ENCODE measurements at regions not wholly inside any gene's neighbourhood (a gene's known extent, or its start where the extent isn't known, plus 50 kb on each side); places are given as distances from the start of the nearest gene placed in this dataset.

DNA sequence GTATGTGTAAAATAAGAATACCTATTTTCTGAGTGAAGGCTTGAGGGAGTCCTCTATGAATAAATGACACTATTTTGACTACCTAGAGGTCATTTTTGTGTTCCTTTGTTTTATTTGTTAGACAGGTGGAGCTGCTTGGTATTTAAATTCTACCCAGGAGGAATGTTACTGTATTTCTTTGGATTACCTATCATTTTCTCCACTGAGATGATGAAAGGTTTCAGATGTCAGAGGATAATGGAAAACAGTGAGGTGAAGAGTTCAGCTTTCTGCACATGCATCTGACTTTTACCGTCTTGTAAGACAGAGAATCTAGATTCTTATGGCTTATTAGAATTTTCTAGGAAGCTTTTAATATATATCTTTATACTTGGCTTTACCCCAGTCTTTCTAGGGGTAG is 689.8 kb upstream of the NXPH2 start (continued):
- TF ChIP-seq, protein P1, sequence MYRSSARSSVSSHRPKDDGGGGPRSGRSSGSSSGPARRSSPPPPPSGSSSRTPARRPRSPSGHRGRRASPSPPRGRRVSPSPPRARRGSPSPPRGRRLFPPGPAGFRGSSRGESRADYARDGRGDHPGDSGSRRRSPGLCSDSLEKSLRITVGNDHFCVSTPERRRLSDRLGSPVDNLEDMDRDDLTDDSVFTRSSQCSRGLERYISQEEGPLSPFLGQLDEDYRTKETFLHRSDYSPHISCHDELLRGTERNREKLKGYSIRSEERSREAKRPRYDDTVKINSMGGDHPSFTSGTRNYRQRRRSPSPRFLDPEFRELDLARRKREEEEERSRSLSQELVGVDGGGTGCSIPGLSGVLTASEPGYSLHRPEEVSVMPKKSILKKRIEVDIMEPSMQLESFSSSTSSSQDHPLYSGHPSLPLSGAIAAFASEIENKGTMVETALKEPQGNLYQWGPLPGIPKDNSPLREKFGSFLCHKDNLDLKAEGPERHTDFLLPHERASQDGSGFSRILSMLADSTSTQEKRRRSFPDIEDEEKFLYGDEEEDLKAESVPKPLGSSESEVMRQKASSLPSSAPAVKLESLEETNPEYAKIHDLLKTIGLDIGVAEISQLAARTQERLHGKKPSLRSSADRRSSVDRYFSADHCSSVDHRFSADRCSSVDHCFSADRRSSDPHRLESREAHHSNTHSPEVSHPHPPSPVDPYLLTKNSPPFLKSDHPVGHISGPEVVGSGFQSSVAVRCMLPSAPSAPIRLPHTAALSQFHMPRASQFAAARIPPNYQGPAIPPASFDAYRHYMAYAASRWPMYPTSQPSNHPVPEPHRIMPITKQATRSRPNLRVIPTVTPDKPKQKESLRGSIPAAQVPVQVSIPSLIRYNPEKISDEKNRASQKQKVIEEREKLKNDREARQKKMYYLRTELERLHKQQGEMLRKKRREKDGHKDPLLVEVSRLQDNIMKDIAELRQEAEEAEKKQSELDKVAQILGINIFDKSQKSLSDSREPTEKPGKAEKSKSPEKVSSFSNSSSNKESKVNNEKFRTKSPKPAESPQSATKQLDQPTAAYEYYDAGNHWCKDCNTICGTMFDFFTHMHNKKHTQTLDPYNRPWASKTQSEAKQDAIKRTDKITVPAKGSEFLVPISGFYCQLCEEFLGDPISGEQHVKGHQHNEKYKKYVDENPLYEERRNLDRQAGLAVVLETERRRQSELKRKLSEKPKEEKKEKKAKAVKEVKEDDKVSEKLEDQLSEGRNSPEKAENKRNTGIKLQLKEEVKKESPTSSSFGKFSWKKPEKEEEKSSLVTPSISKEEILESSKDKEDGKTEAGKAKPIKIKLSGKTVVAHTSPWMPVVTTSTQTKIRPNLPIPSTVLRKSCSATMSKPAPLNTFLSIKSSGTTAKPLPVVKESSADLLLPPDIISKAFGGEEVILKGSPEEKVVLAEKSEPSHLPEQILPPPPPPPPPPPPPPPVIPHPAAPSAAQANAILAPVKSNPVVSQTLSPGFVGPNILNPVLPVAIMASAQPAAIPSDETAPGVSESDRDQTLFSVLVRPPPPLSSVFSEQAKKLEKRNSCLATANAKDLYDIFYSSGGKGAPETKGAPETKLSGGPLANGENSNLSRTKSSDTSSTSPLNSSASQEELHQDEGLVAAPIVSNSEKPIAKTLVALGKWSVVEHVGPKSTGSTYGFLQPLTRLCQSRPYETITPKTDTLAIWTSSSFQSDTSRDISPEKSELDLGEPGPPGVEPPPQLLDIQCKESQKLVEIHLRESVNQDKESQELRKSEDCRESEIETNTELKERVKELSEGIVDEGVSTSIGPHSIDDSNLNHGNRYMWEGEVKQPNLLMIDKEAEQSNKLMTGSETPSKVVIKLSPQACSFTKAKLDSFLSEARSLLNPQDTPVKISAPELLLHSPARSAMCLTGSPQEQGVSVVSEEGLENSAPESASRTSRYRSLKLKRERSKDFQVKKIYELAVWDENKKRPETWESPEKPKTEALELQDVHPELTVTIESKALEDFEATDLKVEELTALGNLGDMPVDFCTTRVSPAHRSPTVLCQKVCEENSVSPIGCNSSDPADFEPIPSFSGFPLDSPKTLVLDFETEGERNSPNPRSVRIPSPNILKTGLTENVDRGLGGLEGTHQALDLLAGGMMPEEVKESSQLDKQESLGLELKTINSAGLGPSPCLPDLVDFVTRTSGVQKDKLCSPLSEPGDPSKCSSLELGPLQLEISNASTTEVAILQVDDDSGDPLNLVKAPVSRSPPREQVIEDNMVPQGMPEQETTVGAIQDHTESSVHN (IDR thresholded peaks at IDR 0.05; ENCODE audit: borderline replicate concordance in 1 of 2, low read depth in 1 of 2) = no peak

DNA sequence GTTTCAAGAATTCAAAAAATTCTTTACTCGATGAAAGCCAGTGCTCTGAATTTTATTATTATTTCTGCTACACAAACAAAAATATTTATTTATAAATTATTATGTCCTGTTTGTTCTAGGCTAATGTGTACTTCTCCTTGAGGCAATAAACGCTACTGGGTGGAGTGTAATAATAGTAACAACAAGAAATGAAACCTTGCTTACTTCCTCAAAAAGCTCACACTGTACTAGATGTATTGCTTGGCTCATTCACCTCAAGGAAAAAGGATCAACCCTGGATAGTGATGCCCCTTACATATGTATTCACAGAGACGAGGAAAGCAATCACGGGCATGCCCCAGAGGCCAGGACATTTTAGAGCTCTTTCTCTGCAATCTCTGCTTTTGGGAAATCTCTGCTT is 685.6 kb upstream of the NXPH2 start:
- H3K4me2 ChIP-seq (ENCODE audit: insufficient read depth, low read length) = no peak overlapping the region
- no peaks in the 10 kb centered on the region for H4K20me1 ChIP-seq (replicated peaks; ENCODE audit: control insufficient read depth, insufficient read depth, low read length)
- no peaks in the 10 kb centered on the region for H3K79me2 ChIP-seq (ENCODE audit: control insufficient read depth, insufficient read depth, low read length)
- no peaks in the 10 kb centered on the region for H3K9me3 ChIP-seq (replicated peaks; ENCODE audit: control insufficient read depth, insufficient read depth, low read depth, low read length)
- no peaks in the 10 kb centered on the region for H3K4me1 ChIP-seq (replicated peaks in 1 of 2; ENCODE audit: control insufficient read depth in 2 of 2, insufficient read depth in 2 of 2, low read length in 2 of 2)
- no peaks in the 10 kb centered on the region for H3K36me3 ChIP-seq (ENCODE audit: control insufficient read depth, insufficient read depth, low read length)
- 11% methylated on average over 4 of the region's 4 CpGs for WGBS (ENCODE audit: insufficient coverage, low coverage, missing lambda C conversion rate)
- ChIA-PET POLR2A (no interaction called here), CTCF (ENCODE audit: low intra/inter-chr PET ratio) (no interaction called here)
- FAIRE-seq (no peak), ATAC-seq (no peak), DNase-seq (ENCODE audit: extremely low read depth in 1 of 4, low spot score in 3 of 4) (no peak)
- H2AFZ ChIP-seq (ENCODE audit: low read depth, low read length) = no peak overlapping the region
- H3K4me3 ChIP-seq = no peak overlapping the region
- BruUV-seq (replicated peaks) = no TSS peak
- H3K27me3 ChIP-seq (ENCODE audit: control insufficient read depth in 2 of 2, insufficient read depth in 2 of 2, low read length in 2 of 2) = no peaks in the 10 kb centered on the region
- H3K9ac ChIP-seq (ENCODE audit: insufficient read depth in 1 of 2, low read depth in 2 of 2, low read length in 2 of 2) = no peak overlapping the region
- H3K9me1 ChIP-seq (ENCODE audit: control insufficient read depth, insufficient read depth, low read length) = no peaks in the 10 kb centered on the region
- intact Hi-C loops (cut with micrococcal nuclease) (no loop called here), in situ Hi-C loops (cut with MboI) (no loop called here)
- no peak overlapping the region for H3K27ac ChIP-seq (ENCODE audit: extremely low read depth, low read depth, low read length)
- no peak for TF ChIP-seq MAFG (tag; conservative IDR thresholded peaks at IDR 0.05)
- no peak for TF ChIP-seq YY1 (IDR thresholded peaks at IDR 0.05; ENCODE audit: borderline replicate concordance in 1 of 3, control insufficient read depth in 1 of 3, extremely low read depth in 1 of 3, insufficient read depth in 3 of 3, insufficient read length in 1 of 3, insufficient replicate concordance in 2 of 3, low read depth in 1 of 3, low read length in 2 of 3)
- TF ChIP-seq STAT5B (CRISPR knock-in tag; IDR thresholded peaks at IDR 0.05) = no peak
- TF ChIP-seq, protein P2, sequence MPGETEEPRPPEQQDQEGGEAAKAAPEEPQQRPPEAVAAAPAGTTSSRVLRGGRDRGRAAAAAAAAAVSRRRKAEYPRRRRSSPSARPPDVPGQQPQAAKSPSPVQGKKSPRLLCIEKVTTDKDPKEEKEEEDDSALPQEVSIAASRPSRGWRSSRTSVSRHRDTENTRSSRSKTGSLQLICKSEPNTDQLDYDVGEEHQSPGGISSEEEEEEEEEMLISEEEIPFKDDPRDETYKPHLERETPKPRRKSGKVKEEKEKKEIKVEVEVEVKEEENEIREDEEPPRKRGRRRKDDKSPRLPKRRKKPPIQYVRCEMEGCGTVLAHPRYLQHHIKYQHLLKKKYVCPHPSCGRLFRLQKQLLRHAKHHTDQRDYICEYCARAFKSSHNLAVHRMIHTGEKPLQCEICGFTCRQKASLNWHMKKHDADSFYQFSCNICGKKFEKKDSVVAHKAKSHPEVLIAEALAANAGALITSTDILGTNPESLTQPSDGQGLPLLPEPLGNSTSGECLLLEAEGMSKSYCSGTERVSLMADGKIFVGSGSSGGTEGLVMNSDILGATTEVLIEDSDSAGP (CRISPR knock-in tag; IDR thresholded peaks at IDR 0.05) = no peak
- no peak for TF ChIP-seq RBM25 (IDR thresholded peaks at IDR 0.05; ENCODE audit: low read depth, low read length, severe bottlenecking)
- no peak for TF ChIP-seq TEAD1 (CRISPR knock-in tag; IDR thresholded peaks at IDR 0.05)
- no peak for TF ChIP-seq BCL6 (CRISPR knock-in tag; IDR thresholded peaks at IDR 0.05)
- TF ChIP-seq KAT2B (IDR thresholded peaks at IDR 0.05; ENCODE audit: low read depth, low read length) = no peak
- TF ChIP-seq OTX1 (CRISPR knock-in tag; IDR thresholded peaks at IDR 0.05) = no peak
- TF ChIP-seq HNRNPUL1 (IDR thresholded peaks at IDR 0.05; ENCODE audit: low read length) = no peak
